Astrocyte of the cerebellum (primary cell): ENCODE measurements at regions not wholly inside any gene's neighbourhood (a gene's known extent, or its start where the extent isn't known, plus 50 kb on each side); places are given as distances from the start of the nearest gene placed in this dataset.

Experiments
- DNase-seq: peaks from one replicate; pipeline ENCODE4 v3.0.0-alpha.2; 2011; ENCODE audit warnings: low read depth
- H3K4me3 ChIP-seq: 2 replicates; pipeline ENCODE4 v1.5.1; 2011; ENCODE audit warnings: mild to moderate bottlenecking, low read depth, low read length, moderate library complexity
- in situ Hi-C: cut with HindIII; loops from 2 replicates; pipeline ENCODE4 v1.10.0; 2017; ENCODE audit warnings: low sequenced_read_pairs
- TF ChIP-seq, protein P1 (sequence below): IDR thresholded peaks from 2 replicates; pipeline ENCODE4 v1.5.1; 2012; ENCODE audit warnings: low read length, low read depth, moderate library complexity, mild to moderate bottlenecking; ENCODE audit errors: missing control alignments

- no peak for DNase-seq
- H3K4me3 ChIP-seq, result no peak overlapping the region
- in situ Hi-C loops, result no loop called here
- TF ChIP-seq, protein P1, sequence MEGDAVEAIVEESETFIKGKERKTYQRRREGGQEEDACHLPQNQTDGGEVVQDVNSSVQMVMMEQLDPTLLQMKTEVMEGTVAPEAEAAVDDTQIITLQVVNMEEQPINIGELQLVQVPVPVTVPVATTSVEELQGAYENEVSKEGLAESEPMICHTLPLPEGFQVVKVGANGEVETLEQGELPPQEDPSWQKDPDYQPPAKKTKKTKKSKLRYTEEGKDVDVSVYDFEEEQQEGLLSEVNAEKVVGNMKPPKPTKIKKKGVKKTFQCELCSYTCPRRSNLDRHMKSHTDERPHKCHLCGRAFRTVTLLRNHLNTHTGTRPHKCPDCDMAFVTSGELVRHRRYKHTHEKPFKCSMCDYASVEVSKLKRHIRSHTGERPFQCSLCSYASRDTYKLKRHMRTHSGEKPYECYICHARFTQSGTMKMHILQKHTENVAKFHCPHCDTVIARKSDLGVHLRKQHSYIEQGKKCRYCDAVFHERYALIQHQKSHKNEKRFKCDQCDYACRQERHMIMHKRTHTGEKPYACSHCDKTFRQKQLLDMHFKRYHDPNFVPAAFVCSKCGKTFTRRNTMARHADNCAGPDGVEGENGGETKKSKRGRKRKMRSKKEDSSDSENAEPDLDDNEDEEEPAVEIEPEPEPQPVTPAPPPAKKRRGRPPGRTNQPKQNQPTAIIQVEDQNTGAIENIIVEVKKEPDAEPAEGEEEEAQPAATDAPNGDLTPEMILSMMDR, result no peak
These were observed 184.7 kb downstream of the MYCN start for GRCh38 chr2:16124881-16125613.

- in situ Hi-C loops, result no loop called here
- no peak overlapping the region for H3K4me3 ChIP-seq
- DNase-seq, result no peak
- TF ChIP-seq, protein P1, result no peak
These were observed 183.8 kb downstream of the MYCN start for GRCh38 chr2:16123856-16124780.

DNA sequence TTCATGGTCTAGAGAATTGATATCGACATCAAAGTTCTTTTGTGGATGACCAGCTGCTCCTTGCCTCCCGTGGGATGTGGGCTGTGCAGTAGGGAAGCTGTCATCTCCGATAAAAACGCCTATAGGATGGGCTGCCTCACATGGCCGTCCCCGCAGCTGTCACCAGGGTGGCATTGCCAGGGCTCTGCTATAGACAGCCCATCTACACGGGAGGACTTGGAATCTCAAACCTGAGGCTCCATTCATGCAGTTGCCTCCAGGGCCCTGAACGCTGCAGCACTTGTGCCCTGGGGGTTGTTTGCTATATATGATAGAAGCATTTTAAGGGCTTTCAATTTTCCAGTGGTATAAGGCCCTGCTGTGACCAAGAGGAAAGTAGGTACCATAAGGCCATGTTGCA lies 183.1 kb downstream of the MYCN start:
- H3K4me3 ChIP-seq, result no peak overlapping the region
- DNase-seq, result no peak
- TF ChIP-seq, protein P1, result no peak
- in situ Hi-C loops, result no loop called here

GRCh38 chr2:16122556-16122955 lies 182.2 kb downstream of the MYCN start:
- DNase-seq, result no peak
- H3K4me3 ChIP-seq, result no peak overlapping the region
- TF ChIP-seq, protein P1, result no peak
- in situ Hi-C loops, result no loop called here

GRCh38 chr2:16121986-16122390 lies 181.6 kb downstream of the MYCN start:
- TF ChIP-seq, protein P1, result no peak
- H3K4me3 ChIP-seq, result no peak overlapping the region
- DNase-seq, result no peak
- in situ Hi-C loops, result no loop called here

DNA sequence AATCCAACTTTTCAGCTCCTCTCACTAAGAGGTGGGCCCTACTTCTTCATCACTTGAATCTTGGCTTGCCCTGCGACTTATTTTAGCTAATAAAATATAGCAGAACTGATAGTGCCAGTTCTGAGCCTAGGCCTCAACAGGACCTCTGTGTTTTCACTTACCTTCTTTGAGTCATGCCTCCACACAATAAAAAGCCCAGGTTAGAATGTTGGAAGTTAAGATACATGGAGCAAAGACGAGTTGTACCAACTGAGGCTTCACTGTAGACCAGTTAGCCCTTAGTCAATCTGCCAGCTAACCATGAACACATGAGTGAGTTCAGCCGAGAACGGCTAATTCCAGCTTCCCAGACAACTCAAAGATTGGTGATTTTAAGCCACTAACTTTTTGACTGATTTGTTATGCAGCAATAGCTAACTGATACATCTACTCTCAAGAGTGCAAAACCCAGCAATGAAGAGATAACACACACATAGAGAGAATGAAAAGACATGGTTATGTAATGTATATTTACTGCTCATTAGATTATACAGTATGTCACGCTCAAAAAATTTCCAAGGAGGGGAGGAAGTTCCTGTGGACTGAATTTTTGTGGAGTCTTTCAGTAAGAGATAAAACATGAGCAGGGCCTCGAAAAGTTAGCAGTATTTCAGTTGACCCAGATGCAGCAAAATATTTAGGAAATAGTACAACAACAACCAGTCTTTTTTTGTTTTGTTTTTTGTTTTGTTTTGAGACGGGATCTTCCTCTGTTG lies 181.1 kb downstream of the MYCN start:
- in situ Hi-C loops, result no loop called here
- no peak for DNase-seq
- H3K4me3 ChIP-seq, result no peak overlapping the region
- TF ChIP-seq, protein P1, result no peak
